Amniotic stem cell (primary cell): ENCODE measurements at regions not wholly inside any gene's neighbourhood (a gene's known extent, or its start where the extent isn't known, plus 50 kb on each side); places are given as distances from the start of the nearest gene placed in this dataset.

Experiments
- DNase-seq: peaks from one replicate; lab custom pipeline; 2025; lab: John Stamatoyannopoulos, UW

DNA sequence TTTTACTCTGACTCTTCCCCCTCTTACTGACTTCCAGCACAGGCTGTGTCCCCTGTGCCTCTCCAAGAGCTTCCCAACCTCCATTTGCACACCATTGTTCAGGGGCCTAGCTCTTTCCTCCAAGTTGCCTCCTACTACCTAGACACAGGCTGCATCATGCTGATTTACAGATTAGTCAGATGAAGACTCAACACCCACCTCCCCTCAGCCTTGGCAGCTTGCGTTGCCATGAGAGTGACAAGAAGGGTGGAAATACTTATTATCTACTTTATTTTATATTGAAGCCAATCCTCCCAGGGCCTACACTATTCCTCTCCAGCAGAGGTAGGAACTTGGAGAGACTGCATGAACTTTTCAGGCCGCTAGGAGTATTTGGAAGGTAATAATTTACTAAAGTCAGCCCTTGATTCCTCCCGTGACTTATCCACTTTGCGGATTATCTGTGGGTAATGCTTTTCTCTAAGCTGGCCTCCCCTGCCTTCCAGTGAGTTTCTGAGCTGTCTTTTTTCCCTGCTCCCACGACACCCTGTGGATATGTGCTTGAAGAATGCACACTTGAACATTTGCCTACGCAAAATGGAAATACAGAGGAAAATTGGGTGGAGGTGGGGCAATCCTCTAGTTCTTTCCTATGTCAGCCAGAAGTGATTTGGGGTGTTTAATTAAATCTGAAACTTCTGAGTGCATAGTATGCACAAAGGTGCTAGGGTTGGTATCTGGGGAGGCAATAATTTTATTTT lies 74.1 kb upstream of the TMEM164 start:
- no peak for DNase-seq

DNA sequence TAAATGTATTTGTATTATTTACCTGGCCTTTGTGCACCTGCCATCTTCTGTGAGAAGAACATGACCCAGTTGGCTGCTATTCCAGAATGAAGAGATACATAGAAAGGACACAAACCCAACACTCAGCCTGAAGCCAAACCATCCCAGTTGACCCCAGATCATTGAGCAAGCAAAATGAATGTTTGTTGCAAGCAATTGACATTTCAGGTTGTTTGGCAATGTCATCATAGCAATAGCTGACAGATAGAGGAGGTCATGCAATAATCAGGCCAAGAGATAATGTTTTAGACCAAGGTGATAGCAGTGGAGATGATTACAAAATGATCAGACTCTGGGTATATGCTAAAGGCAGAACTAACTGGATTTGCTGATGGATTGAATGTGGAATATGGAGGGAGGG lies 71.2 kb upstream of the TMEM164 start:
- no peak for DNase-seq

DNA sequence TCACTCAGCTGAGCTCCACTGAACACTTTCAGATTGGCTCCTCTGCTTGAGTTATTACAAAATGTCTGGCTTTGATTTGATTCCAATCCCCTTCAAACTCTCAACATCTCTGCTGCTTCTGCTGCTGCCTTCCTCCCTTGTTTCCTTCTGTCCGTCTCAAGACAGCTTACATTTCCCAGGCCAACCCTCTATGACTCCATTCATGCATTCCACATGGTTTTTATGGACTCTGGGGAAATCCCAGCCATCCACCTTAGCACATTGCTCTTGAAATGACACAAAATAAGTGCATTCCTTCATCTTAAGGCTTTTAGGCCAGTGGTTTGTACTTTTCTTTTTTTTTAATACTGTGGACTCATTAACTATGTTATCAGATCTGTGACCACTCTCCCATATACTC lies 68.5 kb upstream of the TMEM164 start:
- DNase-seq: no peak

DNA sequence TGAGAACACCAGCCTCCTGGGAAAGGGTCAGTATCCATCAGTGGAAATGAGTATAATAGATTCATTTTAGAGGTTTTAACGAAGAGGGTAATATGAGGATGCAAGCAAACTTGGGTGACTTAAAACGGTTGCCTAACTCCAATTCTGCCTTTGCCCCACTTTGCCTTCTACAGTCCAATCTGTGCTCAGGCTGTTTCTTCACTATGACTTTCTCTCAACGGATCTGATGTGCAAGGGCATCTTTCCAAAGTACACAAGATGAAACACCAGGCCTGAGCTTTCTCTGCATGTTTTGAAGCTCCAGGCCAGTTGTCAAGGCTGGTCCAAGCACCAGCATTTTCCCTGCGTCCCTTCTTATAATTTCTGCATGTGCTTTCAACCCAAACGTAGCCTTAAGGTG lies 68.0 kb upstream of the TMEM164 start:
- no peak for DNase-seq

DNA sequence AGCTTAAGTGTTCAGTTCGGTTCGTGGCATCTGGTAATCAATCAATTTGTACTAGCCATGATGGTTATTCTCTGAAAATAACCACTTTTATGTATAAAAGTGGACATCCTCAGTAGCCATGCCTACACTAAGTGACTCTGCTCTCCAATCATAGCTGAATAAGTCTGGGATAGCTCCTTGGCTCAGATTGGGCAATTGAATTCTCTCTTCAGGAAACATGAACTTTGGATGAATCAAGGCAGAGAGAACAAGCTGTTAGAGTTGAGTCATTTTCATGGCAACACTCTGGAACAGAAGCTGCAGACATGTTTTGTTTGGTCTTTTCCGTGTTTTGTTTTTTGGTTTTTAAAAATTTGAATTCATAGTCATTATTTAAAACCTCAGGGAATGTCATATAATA lies 66.8 kb upstream of the TMEM164 start:
- DNase-seq: no peak

DNA sequence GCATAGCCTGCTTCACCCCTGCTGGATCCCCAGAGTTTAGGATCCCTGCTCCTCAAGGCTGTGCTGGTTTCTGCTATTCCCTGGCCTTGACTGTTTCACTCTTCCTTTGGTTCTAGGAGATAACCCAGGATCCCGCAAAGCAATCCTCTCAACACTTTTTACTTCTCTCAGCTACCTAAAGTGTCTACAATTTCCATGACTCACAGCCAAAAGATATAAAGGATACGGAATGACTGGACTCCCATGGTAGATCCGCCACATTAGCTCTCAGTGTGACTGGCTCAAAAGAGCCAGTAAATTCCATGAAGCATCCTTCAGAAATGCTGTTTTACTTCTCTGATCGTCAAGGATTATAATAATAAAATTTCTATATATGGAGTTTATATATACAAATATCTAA lies 66.3 kb upstream of the TMEM164 start:
- no peak for DNase-seq

DNA sequence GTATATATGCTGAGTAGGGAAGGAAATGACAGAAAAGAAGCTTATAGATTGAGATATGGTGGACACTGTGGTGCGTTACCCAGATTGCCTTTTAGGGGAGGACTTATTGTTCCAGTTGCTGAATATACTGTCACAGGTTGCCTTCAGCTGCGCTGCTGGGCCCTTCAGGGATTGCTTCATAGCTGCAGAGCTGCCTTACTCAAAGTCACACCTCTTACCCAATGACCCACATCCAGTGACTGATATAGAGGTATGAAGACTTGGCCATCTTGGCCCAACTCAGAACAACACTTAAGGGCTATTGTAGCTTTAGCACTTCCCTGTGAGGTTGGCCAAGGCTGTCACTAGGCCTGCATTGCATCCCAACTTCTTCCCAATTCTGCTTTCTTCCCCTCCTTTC lies 63.4 kb upstream of the TMEM164 start:
- no peak for DNase-seq

DNA sequence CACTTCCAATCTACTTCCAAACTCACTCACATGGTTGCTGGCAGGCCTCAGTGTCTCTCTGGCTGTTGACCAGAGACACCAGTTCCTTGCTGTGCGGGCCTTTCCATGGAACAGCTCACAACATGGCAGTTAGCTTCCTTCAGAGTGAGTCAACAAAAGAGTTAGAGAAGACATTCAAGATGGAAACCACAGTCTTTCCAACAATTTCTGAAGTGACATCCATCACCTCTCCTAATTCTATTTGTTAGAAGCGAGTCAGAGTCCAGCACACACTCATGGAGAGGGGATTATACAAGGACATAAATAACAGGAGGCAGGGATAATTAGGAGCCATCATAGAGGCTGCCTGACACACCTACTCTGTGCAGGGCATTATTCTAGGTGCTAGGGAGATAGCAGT lies 62.5 kb upstream of the TMEM164 start:
- no peak for DNase-seq

DNA sequence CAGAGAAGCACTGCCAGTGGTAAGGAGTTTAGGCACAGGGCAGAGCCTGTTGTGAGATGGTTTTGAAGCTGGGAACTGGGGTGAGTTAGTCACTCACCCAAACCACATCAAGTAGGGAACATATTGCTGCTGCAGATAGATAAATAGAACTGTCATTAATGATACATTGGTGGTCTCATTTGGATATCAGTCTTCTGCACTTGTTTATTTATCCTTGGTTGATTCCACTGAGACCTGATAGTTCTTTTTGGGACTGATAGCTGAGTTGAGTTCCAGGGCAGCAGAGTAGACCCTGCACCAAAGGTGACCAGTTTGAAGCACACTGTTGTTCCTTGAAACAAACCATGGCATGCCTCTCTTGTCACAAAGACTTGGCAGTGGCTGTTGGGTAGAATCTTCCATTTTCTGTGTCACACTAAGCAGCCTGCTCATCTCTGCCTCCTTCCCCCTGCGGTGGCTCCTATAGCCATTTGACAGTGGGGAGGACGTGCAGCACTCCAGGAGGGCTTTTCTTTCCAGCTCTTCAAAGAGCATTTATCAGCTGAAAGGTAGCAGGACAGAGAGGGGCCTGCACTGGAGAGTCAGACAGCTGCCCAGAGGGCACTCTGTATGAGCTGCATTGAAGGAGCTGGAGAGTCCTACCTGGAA lies 59.7 kb upstream of the TMEM164 start:
- DNase-seq: no peak

DNA sequence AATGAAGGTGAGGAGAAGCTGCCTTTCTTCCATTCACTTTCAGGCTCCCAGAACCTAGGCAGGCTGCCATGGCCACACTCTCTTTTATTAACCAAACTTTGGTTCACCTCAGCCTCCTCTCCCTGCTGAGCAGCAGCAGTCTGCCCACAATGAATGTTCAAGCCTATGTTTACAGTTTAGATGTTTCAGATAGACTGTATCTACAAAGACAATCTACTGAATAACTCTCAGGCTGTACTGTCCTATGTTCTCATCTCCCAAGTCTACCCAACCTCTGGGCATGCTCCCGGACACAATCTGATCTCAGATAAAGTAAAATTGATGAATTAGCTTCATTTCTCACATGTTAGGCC lies 59.2 kb upstream of the TMEM164 start:
- no peak for DNase-seq

DNA sequence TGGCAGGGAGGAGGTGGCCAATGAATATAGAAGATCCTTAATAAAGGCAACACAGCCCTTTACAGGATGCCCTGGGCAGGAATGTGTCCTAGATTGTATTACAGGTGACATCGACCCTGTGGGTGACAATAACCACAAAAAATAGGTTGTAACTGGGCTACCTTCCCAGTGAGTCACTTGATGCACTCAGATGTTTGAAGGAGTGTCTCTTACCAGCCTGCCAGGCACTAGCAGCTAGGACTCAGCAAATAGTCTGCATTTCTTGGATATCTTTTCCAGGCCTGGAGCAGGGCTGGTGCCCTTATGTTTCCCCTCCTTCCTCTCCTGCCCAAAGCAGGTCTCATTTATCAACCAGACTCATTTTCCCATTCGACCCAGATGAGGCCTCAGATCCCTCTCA lies 50.9 kb upstream of the TMEM164 start:
- no peak for DNase-seq

DNA sequence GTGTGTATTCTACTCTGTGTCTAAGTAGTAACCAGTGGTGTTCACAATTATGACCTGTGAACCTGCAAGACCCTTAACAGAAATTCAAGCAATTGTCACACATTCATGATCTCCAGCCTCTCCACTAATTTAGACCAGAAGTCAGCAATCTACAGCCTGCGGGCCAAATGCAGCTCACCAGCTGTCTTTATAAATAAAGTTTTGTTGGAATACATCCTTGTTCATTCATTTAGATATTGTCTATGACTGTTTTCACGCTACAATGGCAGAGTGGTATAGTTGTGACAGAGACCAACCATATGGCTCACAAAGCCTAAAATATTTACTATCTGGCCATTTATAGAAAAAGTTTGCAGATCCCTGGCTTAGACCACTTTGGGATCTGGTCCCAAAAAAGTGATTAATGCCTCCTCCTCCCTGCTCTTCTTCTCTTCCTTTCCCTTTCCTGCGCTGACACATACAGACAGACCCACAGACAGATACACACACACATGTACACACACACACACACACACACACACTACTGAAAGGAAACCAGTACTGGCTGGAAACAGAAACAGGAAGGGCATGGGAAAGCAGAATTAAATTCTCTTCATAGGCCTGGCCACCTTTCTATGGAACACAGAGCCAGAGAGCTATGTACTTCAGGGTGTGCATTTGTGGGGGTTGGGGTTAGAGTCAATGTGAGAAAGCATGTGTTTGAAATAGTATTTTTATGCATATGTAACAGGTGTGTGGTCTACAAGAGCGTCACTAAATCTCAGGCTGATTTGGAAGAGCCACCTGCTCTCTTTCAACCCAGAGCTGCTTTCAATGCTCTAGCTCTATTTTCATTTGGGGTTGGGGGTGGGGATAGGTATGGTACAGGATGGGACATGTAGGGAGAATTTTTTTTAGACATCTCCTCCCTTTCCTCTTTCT lies 49.7 kb upstream of the TMEM164 start:
- DNase-seq: no peak
